HG03439 (cell line): ENCODE measurements at regions not wholly inside any gene's neighbourhood (a gene's known extent, or its start where the extent isn't known, plus 50 kb on each side); places are given as distances from the start of the nearest gene placed in this dataset.

Experiments used
- ATAC-seq: cut with Tn5 transposase; IDR thresholded peaks from one replicate; pipeline ENCODE4 v1.9.1; 2021; ENCODE audit warnings: mild to moderate bottlenecking, moderate library complexity; ENCODE audit not compliant: unreplicated experiment

DNA sequence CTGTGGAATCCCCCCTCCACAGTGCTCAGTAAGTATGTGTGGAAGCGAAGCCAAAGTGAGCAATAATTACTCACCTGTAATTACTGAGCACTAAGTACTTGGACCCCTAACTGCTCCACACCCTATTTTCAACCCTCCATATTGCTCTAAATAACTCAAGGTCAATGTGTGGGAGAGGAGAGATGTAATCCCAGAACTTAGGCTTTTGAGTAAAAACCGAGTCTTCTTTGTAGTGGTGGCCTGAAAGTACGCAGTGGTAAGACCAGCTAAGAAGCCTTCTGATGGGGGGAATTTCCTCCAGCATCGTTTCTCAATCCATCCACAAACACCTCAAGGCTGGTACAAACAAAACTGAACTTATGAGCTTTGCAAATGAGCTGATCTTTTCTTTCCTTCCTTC, 551.6 kb downstream of the ZEB2 start:
- ATAC-seq = no peak

- no peak for ATAC-seq
Observed at GRCh38 chr2:143965493-143966164, 554.3 kb downstream of the ZEB2 start.

- no peak for ATAC-seq
Observed at GRCh38 chr2:143964891-143965290, 555.0 kb downstream of the ZEB2 start.

DNA sequence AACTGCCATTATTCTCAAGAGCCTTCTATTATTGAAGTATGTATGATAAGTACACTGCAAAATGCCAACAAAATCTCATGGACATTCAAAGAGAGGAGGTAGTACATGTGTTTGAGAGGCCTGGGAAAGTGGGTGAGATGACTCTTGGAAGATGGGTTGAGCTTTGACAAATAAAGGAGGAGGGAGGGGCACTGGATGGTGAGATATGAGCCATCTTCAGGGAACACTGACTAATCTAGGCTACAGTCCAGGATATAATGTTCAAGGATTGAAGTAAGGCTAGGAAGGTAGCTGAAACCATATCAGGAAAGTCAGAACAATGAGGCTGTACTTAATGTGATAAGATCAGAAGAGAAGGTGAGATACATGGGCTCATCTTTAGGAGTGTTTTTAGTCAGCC, 559.7 kb downstream of the ZEB2 start:
- ATAC-seq = no peak

- no peak for ATAC-seq
Observed at GRCh38 chr2:143957321-143957720, 562.6 kb downstream of the ZEB2 start.

DNA sequence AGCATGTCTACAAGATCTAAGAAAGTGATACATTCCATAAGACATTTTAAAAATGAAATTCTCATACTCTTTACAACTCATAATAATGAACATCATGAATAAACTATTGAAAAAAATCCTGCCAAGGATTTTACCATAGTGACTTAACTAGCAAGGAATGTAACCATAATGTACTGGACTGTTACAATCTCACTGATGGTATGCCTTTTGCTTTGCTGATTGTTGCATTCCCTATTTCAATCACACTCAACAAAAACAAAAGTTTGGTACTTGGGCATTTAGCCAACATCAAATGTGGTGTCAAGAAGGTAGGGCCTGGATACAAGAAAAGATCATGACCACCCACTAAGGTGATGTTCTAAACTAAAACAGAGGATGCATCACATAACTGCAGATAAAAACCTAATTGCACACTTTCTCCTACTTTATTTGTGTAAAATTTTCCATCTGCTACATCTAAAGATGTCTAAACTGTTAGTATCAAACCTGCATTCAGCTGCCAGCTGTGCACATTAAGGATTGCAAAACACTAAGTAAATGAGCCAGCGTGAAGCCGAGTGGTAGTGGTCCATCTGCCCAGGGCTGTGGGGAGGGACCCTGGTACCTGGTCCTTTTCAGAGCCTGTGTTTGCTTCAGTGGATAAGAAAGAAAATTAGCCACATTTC, 564.4 kb downstream of the ZEB2 start:
- no peak for ATAC-seq

DNA sequence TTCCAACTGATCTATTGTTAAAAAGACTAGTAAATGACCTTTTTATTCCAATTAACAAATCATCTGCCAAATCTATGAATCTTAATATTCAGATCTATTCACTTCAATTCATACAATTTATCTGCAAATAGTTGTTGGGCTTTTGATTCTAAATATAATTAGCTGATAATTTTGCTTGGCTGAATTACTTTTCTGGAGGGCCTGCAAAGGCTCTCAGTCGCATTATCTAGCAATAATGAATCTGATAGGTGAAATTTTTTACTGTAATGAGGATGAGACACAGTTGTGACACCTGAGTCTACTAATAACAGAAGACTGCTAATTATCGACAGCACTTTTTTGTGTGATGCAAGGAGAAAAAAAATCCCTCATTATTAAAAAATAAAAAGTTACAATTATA, 565.1 kb downstream of the ZEB2 start:
- no peak for ATAC-seq

GRCh38 chr2:143954186-143954585, 565.7 kb downstream of the ZEB2 start:
- no peak for ATAC-seq

DNA sequence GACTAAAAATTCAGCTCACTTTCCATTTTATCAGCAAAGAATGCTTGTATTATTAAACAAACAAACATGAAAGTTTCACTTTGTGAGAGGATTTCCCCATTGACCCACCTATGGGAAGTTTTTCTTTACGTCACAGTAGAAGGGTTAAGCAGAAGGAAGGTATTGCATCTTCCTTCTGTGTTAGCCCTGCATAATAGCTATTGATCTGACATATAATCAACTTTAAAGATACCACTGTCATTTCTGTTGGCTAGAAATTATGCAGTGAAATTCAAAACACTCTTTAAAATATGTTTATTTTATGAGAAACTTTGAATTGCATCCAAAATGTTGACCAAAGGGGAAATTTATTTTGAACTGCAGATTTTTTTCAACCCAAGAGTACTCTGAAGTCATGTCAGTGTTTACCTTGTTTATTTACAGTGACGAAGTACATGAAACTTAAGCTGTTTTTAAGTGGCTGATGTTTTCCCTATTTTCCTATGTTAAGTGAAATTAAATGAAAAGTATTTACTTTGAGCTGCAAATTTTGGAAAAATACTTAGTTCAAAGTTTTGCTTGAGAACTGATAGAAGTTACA, 566.4 kb downstream of the ZEB2 start:
- no peak for ATAC-seq

DNA sequence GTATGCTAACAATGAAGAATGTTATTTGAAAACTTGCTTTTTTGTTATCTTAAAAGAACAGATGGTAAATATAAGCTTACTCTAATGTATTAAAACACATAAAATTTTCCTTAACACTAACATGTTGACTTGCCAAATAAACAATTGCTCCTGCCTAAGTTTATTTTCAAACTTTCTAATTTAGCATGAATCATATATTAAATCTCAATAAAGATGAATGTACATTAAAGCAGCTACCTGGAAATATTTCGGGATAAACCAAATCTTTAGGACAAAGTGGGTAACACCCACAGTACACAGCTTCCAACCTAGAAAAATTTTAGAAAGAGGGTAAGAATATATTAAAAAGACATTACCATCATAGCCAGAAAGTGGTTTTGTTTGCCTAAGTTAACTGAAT, 567.4 kb downstream of the ZEB2 start:
- ATAC-seq = no peak

DNA sequence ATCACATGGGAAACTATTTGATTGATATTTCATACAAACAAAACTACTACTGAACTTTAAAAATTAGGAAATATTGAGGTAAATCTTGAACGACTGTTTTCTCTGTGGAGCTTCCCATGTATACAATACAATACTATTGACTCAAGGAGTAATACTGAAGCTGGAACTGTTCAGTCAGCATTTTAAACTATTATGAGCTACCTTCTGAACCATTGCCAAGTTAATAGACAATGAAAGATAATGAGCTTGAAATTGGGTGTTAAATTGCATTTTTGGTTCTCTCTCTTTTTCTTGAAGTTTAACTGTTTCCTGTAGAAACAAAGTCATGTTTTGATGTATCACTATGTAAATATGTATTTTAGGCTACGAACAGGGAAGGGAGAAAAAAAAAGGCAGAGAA, 569.2 kb downstream of the ZEB2 start:
- ATAC-seq = no peak

DNA sequence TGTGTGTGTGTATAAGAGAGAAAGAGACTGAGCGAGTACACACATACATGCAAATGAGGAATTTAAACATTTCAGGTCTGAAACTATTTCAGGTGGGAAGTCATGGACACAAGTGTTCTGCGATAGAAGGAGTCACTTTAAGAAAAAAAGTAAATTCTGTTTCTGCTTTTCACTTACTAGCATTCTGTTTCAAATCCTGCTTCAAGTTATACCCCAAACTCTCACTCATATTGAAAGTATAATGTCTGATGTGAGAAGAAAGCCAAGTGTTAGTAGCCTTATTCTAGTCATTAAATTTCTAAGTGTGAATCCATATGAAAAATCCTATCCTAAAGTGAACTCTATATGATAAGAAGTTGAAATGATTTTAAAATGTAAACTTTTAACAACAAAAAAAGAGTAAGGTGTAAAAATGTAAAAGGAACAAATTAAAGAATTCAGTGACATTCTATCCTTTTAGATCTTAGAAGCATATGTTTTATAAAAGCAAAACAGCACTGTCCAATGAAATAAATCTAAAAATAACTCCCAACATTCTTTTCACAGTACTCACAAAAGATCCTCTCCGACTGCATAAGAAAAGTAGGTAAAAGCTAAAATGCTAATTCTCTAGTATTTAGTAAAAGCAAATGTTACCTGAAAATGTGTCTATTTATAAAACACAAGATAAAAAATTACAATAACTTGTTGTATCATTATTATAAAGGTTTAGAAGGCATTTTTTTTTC, 570.6 kb downstream of the ZEB2 start:
- no peak for ATAC-seq

DNA sequence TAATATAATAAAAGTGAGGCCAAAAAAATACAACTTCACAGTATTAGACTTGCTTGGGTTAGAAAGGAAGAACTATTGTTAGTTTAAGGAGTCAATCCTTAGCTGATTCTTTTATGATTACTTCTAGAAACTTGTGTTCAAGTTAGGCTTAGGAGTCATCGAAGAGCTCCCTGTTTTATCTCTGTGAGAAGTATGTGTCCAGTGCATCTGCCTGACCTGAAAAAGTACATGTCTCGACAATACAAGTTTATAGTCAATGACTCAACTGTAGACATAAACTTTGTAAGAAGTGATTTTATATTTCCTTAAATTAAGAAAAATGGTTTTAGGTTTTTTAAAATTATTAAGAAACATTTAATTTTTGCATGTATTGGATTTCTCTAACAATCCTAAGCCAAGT, 571.2 kb downstream of the ZEB2 start:
- ATAC-seq = no peak

GRCh38 chr2:143946436-143947391, 573.2 kb downstream of the ZEB2 start:
- ATAC-seq = no peak

DNA sequence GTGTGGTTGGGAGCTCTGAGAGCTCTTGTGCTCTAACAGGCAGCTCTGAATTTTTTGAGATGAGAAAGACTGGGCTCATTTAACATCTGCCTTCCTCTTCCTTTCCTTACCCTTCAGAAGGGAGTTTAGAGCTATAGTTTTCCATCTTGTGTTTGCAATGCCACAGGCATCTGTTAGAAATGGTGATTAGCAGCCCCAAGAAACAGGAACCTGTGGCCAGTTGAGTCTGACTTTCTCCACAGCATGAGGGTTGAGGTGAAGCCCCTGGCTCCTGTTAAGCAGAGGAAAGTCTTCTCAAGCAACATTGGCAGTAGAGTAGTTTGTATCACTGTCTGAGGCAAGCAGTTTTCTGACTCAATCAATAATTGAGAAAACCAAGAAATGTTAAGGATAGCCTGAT, 577.4 kb downstream of the ZEB2 start:
- ATAC-seq = no peak

- no peak for ATAC-seq
Observed at GRCh38 chr2:143940720-143941119, 579.2 kb downstream of the ZEB2 start.

GRCh38 chr2:143939626-143940330, 580.1 kb downstream of the ZEB2 start:
- ATAC-seq = no peak

GRCh38 chr2:143937723-143938350, 582.1 kb downstream of the ZEB2 start:
- ATAC-seq = no peak

GRCh38 chr2:143936848-143937722, 582.8 kb downstream of the ZEB2 start:
- ATAC-seq = peak; percentile 74
